HG02852 (cell line): ENCODE measurements at regions not wholly inside any gene's neighbourhood (a gene's known extent, or its start where the extent isn't known, plus 50 kb on each side); places are given as distances from the start of the nearest gene placed in this dataset.
"Not testable (repeated sequence)": the region's sequence is repeated elsewhere in the genome, so short reads cannot be mapped to it uniquely, and the experiment has no call there.

ENCODE experiments used
- ATAC-seq: cut with Tn5 transposase; IDR thresholded peaks from one replicate; pipeline ENCODE4 v1.9.1; 2021; ENCODE audit warnings: mild to moderate bottlenecking, moderate library complexity; ENCODE audit not compliant: unreplicated experiment

DNA sequence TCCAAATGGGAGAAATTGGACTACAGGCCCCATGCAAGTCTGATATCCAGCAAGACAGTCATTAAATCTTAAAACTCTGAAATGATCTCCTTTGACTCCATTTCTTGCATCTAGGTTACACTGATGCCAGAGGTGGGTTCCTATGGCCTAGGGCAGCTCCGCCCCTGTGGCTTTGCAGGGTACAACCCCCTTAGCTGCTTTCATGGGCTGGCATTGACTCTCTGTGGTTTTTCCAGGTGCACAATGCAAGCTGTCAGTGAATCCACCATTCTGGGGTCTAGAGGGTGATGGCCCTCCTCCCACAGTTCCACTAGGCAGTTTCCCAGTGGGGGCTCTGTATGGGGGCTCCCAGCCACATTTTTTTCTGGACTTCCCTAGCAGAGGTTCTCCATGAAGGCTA, 228.5 kb upstream of the ADAMTS3 start:
- ATAC-seq: no peak

DNA sequence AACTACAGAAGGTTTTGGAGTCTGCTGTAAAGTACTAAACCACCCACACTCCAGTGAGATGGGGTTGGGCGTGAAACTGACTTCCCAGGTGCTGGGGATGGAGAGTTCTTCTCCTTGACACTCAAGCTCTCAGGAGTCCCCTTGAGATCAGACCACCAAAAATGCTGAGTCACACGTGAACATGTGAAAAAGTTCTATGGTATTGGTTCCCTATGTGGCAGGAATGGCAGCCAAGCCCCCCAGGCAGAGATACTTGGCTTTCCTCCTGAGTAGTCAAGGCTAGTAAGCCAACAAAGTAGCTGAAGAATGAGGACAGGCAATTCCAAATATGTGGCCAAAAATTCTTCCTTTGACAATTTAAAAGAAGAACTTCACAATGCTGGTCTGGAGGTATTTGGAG, 222.0 kb upstream of the ADAMTS3 start:
- no peak for ATAC-seq

DNA sequence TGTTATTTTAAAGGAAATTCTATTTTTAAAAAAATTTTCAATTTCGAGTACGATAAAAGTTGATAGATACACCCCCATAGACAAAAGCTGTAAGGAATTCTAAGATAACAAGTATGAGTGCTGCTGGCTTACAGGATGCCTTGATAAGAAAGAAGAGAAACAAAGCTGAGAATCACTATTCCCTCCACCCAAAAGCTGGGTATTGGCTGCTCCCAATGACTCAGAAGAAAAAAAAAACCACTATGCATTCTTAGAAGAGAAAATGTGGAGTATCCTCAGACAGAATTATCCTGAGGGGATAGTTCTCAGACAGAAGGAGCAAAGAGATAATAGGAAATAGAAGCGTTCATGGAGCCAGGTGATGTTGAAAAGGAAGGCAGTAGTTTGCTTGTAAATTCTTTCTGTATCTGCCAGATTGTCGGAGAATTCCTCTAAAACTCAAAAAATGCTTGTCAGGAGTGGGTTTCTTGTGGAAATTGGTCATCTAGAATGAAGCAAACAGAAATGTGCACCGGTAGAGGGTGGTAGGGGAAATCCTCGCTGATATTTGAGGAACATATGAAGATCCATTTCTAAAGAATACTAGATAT, 217.5 kb upstream of the ADAMTS3 start:
- no peak for ATAC-seq

DNA sequence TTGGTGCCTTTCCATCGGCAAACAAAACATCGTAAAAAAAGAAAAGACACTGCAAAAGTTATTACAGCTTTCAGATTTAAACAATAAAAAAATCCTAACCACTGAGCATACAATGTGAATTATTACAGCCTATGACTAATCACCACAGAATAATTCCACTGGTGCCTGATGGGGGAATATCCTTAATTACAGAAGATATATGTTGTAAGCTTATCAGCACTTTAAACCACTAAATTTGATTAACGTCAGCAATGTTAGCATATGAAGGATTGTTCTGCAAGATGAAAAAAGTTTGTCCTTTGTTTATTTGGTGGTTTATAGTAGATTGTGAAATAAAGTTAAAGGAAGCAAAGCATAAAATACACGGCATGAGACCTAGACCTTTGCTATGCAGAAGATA, 210.2 kb upstream of the ADAMTS3 start:
- no peak for ATAC-seq

DNA sequence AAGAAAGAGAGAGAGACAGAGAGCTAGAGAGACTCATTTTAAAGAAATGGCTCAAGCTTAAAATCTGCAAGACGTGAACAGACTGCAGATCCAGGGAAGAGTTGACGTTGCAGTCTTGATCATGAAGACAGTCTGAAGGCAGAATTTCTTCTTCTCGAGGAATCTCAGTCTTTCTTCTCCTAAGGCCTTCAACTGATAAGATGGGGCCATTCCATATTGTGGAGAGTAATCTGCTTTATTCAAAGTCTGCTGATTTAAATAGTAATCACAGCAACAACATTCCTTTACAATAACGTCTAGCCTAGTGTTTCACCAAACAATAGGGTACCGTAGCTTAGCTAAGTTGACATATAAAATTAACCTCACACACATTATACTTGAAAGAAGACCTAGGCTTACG, 208.4 kb upstream of the ADAMTS3 start:
- ATAC-seq: no peak

DNA sequence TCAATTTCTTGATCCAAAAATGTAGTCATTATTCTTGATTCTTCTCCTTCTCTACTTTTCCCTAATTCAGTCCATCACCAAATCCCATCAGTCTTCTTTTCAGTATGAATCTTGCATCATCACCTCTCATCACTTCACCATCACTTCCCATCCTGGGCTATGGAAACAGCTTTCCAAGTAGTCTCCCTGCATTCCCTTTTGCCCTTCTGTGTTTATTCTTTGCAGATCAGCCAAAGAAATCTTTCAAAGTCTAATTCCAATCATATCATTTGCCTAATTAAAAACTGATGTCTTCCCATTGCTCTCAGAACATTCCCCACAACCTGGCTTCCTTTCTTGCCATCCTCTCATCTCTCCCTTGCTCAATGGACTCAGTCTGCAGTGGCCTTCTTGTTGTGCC, 201.7 kb upstream of the ADAMTS3 start:
- ATAC-seq: no peak

DNA sequence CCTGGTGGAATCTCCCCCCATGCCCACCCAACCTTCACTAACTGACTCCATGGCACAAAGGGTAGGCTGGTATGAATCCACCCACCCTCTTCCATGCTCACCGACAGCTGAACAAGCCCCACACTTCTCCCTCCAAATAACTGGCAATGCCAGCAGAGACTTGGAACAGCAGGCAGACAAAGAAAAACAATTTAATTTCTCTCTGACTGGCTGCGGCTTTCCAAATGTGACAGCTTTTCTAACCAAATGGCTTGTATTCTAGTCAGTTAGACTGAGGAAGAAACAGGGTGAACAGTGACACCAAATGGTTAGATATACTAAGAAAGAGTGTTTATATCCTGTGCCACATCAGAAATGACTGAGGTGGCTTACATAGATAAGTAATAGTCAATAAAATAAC, 199.3 kb upstream of the ADAMTS3 start:
- ATAC-seq: no peak

DNA sequence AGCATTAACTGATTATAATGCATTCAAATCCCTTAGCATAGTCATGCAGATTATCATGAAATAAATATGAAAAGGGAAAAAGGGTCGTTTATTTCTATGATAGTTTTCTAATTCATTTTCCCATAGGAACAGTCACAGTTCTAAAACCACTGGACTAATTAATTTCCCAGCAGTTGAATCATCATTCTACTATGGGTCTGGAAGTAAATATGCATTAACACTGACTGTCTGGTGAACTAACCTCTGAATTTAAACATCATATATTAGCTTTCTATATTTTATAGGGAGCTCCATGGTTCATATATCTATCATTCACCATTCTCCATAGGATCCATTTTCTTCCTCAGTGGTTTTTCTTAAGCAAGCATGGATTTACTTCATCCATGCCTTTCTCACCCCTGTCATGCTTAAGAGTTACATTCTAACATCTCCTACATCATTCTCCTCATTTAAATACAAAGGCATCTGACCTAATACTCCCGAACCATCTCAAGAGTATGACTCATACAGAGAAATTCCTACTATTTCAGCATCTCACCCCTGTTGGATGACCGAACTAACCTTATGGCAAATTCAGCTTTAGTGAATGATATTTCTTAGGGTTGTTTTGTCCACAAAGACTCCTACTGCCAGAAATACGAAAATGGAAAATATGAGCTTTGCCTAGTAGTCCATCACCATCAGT, 198.7 kb upstream of the ADAMTS3 start:
- ATAC-seq: no peak

DNA sequence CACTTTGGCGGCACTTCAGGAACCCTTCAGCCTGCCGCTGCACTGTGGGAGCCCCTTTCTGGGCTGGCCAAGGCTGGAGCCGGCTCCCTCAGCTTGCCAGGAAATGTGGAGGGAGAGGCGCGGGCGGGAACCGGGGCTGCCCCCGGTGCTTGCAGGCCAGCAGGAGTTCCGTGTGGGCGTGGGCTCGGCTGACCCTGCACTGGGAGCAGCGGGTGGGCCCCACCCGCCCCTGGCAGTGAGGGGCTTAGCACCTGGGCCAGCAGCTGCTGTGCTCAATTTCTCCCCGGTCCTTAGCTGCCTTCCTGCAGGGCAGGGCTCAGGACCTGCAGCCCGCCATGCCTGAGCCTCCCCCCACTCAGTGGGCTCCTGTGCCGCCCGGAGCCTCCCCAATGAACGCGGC, 196.8 kb upstream of the ADAMTS3 start:
- not testable (repeated sequence) for ATAC-seq

DNA sequence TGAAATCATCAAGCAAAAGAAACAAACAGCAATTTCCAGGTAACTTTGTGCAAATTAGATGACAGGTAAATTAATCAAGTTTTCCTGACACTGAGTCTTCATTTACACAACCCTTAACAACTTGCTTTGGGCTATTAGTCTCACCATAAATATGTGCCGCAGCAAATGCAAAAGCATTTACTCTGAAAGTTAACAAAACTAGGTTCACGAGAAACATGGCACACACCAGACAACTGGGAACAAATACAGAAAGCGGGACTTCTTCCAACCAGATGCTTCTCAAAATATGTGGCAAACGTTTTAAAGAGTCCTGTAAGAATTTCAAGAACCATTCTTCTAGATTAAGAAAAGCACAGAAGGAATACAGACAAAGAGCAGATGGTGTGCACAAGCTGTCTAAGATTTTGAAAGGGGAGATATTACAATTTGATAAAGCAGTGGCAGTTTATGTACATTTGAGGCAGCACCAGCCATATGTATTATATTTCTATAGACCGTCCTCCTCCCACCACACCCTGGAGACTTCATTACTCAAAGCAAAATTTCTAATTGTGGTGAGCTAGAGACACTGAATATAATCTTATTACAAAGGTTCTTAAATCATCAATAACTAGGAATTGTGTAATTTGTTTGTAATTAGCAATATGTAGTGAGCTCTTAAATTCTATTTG, 192.5 kb upstream of the ADAMTS3 start:
- ATAC-seq: no peak

DNA sequence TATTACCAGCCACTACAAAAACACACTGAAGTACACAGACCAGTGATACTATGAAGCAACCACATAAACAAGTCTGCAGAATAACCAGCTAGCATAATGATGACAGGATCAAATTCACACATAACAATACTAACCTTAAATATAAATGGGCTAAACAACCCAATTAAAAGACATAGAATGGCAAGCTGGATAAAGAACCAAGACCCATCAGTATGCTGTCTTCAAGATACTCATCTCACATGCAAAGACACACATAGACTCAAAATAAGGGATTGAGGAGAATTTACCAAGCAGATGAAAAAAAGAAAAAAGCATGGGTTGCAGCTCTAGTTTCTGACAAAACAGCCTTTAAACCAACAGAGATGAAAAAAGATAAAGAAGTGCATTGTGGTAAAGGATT, 184.4 kb upstream of the ADAMTS3 start:
- ATAC-seq: not testable (repeated sequence)

DNA sequence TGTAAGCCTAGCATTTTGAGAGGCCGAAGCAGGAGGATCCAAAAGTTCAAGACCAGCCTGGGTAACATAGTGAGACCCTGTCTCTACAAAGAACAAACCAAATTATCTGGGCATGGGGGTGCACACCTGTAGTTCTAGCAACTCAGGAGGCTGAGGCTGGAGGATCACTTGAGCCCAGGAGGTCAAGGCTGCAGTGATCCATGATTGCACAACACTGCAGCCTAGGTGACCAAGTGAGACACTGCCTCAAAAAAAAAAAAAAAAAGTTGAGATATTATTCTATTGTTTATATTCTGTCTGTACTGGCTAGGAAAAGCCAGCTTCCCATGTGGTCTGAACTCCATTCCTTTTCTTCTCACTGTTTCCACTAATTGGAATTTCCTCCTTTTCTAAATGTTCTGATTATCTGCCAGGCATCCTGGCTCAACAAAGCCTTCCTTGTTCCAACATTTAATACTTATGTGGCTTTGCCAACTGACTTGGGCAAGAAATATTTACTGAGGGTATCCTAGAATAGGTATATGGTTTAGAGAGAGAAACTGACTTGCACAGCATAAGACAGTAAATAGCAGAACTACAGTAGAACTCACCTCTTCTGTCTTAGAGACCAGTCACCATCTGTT, 175.2 kb upstream of the ADAMTS3 start:
- ATAC-seq: no peak

DNA sequence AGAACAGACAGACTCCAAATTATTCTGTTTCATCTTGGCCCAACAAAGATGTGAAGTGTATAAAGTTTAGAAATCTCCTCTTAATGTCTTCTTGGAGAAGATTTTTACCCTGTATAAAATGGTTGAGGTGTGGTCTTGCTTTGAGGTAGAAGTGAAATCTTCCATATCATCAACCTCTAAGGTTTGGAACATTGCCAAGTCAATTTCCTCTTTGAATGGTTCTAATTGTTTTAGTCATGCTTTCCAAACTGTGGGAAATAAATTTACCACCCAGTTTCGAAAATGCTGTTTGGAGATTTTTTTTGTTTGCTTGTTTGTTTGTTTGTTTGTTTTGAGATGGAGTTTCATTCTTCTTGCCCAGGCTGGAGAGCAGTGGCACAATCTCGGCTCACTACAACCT, 174.1 kb upstream of the ADAMTS3 start:
- ATAC-seq: no peak

DNA sequence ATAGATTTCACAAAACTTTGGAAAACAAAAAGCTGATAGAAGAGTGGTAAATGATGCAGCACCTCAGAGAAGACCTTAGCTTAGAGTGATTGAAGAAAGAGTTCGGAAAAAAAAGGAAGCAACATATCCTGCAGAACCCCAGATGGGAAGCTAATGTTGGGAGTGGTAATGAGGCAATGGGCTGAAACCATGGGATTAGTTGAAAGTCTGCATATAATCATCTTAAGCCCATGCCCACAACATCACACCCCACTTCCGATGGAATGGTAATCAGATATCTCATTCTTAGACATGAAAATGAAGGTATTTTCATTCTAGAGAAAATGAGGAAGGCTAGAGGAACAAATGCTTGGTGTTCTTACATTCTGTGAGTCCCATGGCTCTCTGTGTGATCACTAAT, 146.3 kb upstream of the ADAMTS3 start:
- no peak for ATAC-seq

DNA sequence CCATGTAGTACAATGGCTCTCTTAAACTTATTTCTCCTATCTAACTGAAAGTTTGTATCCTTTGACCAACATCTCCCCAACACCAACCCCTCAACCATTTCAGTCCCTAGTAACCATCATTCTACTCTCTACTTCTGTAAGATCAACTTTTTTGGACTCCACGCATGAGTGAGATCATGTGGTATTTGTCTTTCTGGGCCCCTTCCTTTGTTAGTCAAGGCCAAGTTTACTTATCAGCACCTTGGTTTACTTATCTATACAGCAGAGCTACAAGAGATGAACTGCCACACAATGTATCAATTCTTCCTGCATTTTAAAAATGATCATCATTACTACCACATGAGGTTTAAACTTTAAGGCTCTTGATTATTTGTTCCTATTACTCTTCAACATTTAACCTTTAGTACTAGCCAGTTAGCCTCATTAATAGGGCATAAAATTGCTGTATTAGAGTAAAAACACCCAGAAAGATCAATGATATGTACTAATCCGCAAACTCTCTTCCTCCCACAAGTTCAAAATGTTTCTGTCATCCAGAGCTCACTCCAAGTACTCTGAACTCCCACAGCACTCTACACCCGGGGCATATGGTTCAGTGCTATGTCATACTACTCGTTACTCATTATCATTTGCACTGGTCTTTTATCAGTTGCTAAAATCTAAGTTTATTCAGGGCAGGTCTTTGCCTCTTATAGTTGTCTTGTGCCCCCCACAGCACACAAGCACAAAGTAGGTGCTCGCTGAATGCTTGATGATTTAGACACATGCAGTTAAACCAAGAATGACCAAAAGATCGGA, 145.7 kb upstream of the ADAMTS3 start:
- no peak for ATAC-seq

DNA sequence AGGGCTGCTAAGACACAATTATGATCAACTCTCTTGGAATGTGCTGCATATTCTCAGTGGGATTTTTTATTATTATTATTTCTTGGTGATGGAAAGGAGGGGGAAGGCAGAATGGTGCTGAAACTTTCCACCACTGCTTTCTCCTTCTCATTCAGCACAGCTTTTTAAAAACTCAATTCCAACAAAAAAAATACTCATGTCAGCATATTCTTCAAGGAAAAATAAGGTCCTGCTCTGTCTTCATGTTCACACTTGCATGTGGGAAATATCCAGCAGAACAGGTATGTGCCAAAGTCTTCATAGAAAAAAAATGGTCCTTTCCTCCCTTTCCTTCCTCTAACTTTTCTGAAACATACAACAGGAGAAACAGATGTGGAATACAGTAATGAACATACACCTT, 144.0 kb upstream of the ADAMTS3 start:
- no peak for ATAC-seq

DNA sequence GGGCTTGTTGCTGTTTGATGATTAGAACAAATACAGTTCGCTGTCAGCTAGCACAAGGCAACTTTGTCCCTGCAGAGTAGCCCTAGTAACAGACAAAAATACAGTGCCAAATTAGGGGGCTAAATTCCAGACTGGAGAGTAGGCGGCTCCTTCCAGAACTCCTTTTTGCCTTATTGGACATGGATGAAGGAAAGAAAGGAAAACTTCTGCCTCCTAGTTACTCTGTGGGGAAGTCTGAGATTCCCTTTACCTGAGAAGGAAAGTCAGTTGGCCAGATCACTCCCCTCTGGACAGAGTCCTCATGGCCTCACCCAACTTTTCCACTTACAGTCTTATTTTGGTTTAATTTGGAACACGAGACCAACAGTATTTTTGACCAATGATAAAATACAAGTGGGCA, 140.5 kb upstream of the ADAMTS3 start:
- no peak for ATAC-seq

DNA sequence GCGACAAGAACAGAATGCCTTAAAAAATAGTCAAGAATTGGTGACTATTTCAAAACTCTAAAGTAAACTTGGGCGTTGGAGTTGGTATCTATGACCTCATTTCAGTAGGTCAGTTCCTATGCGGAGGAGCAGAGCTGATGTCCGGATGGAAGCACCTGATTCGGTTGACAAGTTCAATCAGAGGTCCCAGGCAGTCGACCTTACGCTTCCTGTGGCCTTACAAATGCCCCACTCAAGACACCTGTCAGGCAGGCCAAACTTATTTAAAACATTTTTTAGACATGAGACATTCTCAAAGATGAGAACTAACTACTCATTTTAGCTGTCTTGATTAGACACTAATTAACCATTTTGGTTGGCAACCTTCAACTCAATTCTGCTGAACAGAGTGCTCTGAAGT, 137.7 kb upstream of the ADAMTS3 start:
- ATAC-seq: no peak

DNA sequence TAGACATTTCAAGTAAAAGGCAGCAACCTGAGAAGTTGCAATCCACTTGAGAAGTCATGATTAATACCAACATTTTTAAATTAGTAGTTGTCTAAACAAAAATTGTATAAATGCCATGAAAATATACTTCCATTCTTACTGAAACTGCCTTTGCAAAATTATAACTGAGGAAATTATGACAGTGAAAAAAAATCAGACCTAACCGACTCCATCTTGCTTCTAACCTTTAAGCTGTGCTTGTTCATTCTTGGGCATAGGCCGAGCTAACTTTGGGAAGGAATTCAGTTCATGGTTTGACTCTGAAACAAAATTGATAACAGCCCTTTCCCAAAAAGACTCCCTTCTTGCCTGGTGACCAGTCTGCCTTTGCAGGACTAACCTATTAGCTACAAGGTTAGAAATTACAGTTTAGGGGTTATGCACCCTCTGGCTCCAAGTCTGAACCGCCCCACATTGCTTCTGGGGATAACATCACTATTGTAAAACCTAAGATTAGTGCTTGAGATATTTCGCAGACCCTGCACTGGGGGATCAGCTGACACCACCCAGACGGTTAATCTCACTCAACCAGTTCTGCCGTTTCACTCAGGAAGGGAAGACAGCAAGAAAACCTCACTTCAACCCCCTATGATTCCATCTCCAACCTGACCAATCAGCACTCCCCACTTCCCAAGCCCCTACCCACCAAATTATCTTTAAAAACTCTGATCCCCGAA, 136.1 kb upstream of the ADAMTS3 start:
- not testable (repeated sequence) for ATAC-seq

DNA sequence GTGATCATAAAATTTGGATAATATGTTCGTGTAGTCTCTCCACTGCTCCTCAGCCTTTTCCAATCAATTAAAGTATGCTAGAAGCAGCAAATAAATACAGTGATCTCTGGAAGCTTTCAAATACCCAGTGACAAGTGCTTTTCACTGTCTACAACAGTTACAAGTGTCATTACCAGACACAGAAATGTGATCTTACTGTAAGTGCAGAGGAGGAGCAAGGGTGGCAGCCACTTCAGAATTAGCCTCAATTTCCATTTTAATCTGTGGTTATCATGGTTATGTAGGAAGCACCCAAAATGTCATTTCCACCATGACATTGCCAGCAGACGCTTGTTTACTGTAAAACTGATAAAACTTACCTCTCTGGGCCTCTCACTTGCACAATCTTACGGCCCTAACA, 133.9 kb upstream of the ADAMTS3 start:
- ATAC-seq: no peak
